NCI-H2029 treated with DMSO at 0.1 percent for 48 hours (cell line): ENCODE measurements at regions not wholly inside any gene's neighbourhood (a gene's known extent, or its start where the extent isn't known, plus 50 kb on each side); places are given as distances from the start of the nearest gene placed in this dataset.
"Not testable (repeated sequence)": the region's sequence is repeated elsewhere in the genome, so short reads cannot be mapped to it uniquely, and the experiment has no call there.

Experiments
- DNase-seq: peaks from one replicate; lab custom pipeline; 2025; lab: John Stamatoyannopoulos, UW

- no peak for DNase-seq
These were observed 813.2 kb downstream of the BRD1 start for GRCh38 chr22:49014227-49015201.

GRCh38 chr22:49013707-49014106 is 814.0 kb downstream of the BRD1 start:
- no peak for DNase-seq

GRCh38 chr22:49012712-49013395 is 814.8 kb downstream of the BRD1 start:
- no peak for DNase-seq

GRCh38 chr22:49011769-49012648 is 815.7 kb downstream of the BRD1 start:
- no peak for DNase-seq

GRCh38 chr22:49011379-49011768 is 816.3 kb downstream of the BRD1 start:
- no peak for DNase-seq

- no peak for DNase-seq
These were observed 816.8 kb downstream of the BRD1 start for GRCh38 chr22:49010901-49011300.

GRCh38 chr22:49010070-49010863 is 817.4 kb downstream of the BRD1 start:
- DNase-seq = no peak

GRCh38 chr22:49009359-49010063 is 818.2 kb downstream of the BRD1 start:
- DNase-seq = no peak

GRCh38 chr22:49008682-49009235 is 818.9 kb downstream of the BRD1 start:
- no peak for DNase-seq

- DNase-seq = no peak
These were observed 820.5 kb downstream of the BRD1 start for GRCh38 chr22:49007013-49007653.

GRCh38 chr22:49006207-49007012 is 821.3 kb downstream of the BRD1 start:
- DNase-seq = no peak

GRCh38 chr22:49005557-49005956 is 822.1 kb downstream of the BRD1 start:
- no peak for DNase-seq

- no peak for DNase-seq
These were observed 822.9 kb downstream of the BRD1 start for GRCh38 chr22:49004484-49005399.

- not testable (repeated sequence) for DNase-seq
These were observed 830.1 kb downstream of the BRD1 start for GRCh38 chr22:48997605-48998004.

GRCh38 chr22:48993655-48994054 is 834.0 kb downstream of the BRD1 start:
- no peak for DNase-seq

GRCh38 chr22:48984639-48985038 is 843.0 kb downstream of the BRD1 start:
- no peak for DNase-seq

GRCh38 chr22:48982321-48982905 is 845.3 kb downstream of the BRD1 start:
- no peak for DNase-seq
